GM12892 (cell line): ENCODE measurements at regions not wholly inside any gene's neighbourhood (a gene's known extent, or its start where the extent isn't known, plus 50 kb on each side); places are given as distances from the start of the nearest gene placed in this dataset.
"Not testable (repeated sequence)": the region's sequence is repeated elsewhere in the genome, so short reads cannot be mapped to it uniquely, and the experiment has no call there.

Experiments
- POLR2A ChIP-seq: IDR thresholded peaks from 2 replicates; pipeline ENCODE4 v1.6.1; 2011; ENCODE audit warnings: low read depth, low read length, control low read depth
- POLR2AphosphoS5 ChIP-seq: IDR thresholded peaks from 2 replicates; pipeline ENCODE4 v1.6.1; 2011; ENCODE audit warnings: low read depth, low read length, control low read depth

GRCh38 chr2:66144324-66144723 lies 290.6 kb upstream of the MEIS1 start:
- not testable (repeated sequence) for TF ChIP-seq POLR2AphosphoS5, POLR2A
